Glomerular visceral epithelial cell (primary cell): ENCODE measurements at regions not wholly inside any gene's neighbourhood (a gene's known extent, or its start where the extent isn't known, plus 50 kb on each side); places are given as distances from the start of the nearest gene placed in this dataset.
"Not testable (repeated sequence)": the region's sequence is repeated elsewhere in the genome, so short reads cannot be mapped to it uniquely, and the experiment has no call there.

Experiments used
- DNase-seq: peaks from one replicate; pipeline ENCODE4 v3.0.0-alpha.2; 2016; ENCODE audit errors: extremely low spot score

GRCh38 chr7:156384706-156385105, 255.9 kb upstream of the RNF32 start:
- DNase-seq = no peak

GRCh38 chr7:156383526-156383925, 257.0 kb upstream of the RNF32 start:
- DNase-seq = no peak

DNA sequence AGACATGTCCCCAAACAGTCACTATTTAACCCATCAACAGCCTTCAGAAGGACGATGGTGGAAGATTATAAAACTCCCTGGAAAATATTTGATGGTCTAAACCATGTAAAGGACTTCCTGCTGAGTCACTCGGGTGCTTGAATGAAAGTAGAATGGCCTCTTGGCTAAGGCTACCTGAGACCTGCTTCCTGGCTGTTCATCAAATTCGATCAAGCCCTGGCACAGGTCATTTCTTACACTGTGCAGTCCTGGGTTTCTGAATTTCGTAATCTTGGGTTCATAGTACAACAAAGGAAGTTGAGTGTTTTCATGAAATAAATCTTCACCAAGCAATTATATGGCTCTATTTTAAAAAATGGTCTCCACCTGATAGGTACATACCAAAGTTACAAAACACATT, 260.3 kb upstream of the RNF32 start:
- DNase-seq = no peak

GRCh38 chr7:156379324-156380070, 261.1 kb upstream of the RNF32 start:
- DNase-seq = no peak

DNA sequence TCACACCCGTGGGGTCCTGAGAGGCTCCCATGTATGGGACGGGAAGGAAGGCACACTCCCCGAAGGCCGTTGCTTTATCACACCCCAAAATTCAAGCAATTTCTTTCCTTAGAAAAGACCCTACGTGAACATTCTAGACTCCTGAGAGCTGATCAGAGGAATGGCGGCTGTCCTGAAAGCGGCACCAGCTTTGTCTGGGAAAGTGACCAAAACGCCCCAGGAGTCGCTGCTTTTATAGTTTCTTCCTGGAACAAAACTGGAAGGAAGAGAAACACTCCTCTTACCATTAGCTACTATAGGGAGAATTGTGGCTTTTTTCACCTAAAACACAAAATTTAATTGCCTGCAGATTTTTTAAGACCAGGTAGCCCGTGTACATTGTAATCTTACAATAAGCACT, 261.8 kb upstream of the RNF32 start:
- DNase-seq = no peak

- no peak for DNase-seq
These were observed 264.3 kb upstream of the RNF32 start for GRCh38 chr7:156376317-156376716.

- DNase-seq = no peak
These were observed 266.2 kb upstream of the RNF32 start for GRCh38 chr7:156374335-156374734.

DNA sequence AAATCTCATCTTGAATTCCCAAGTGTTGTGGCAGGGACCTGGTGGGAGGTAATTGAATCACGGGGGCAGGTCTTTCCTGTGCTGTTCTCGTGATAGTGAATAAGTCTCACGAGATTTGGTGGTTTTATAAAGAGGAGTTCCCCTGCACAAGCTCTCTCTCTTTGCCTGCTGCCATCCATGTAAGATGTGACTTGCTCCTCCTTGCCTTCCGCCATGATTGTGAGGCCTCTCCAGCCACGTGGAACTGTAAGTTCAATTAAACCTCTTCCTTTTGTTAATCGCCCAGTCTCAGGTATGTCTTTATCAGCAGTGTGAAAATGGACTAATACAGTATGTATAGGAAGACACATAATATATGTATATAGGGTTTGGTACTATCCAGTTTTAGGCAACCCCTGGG, 270.6 kb upstream of the RNF32 start:
- not testable (repeated sequence) for DNase-seq

DNA sequence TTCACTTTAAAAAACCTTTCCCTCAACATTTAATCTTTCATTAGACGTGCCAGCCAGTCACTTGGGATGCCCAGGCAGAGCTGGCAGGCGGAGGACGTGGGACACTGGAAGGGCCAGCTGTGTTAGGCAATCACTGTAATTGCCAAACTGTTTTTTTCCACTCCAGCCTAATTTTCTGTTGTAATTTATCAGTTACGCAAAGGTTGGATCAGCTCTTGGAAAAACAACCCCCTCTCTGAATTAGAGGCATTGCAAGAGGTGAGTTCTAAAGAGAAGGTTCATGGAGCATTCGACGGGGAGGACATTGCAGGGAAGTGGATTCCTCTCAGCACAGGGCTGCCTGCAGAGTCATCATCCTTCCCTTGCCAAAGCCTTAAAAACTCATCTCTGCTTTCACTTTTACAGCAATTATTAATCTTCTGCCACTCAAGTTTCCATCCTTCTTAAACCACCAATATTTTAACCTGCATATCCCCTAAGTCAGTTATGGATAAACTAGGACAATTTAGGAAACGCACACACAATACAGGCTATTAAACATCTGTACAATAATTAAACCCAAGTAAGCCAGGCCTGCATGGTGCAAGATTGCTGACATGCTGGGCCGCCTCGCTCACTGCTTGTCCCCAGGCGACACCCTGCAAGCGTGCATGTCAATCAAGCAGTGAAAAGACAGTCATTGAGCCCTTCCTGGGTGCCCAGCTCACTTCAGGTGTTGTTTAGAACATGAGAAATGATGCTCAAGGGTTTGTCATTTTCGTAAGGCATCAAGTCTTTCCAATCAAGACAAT, 272.3 kb upstream of the RNF32 start:
- DNase-seq = no peak

DNA sequence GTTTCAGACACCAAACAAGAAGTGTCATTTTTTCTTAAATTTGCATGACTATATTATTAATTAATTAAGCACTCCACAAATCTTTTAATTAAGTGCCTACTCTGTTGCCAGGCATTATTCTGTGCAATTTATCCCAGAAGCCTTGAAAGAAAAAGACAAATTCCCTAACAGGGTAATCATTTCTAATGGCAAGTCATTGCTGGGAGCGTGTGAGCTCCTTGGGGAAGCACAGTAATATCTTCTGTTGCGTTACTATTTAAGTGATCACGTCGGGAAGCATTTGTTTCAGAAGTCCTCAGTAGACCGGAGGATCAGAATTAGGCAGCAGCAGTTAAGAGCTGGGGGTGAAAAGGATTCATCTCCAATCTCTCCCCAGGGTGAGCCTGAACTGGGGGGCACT, 276.8 kb upstream of the RNF32 start:
- DNase-seq = no peak

- DNase-seq = no peak
These were observed 279.7 kb upstream of the RNF32 start for GRCh38 chr7:156360835-156361234.

DNA sequence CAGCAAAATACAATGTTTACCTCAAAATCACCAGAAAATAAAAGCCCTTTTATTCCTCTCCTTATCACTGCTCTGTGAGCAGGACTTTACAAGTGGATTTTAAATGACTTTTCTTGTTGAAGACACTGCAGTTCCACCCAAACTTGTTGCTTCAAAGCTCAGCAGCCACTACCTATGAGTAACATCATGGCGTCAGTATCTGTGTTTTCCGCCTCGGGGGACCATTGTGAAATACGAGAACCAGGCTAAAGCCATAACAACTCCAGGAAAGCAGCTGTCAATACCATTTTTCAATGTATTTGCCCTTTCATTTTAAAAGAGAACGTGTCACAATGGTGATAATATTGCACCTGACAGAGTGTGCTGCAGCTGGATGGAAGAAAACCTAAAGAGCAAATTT, 284.0 kb upstream of the RNF32 start:
- DNase-seq = no peak

- no peak for DNase-seq
These were observed 287.2 kb upstream of the RNF32 start for GRCh38 chr7:156353352-156353751.

GRCh38 chr7:156347703-156348248, 292.8 kb upstream of the RNF32 start:
- not testable (repeated sequence) for DNase-seq

- no peak for DNase-seq
These were observed 293.4 kb upstream of the RNF32 start for GRCh38 chr7:156347132-156347531.

- no peak for DNase-seq
These were observed 296.0 kb upstream of the RNF32 start for GRCh38 chr7:156344595-156344994.

DNA sequence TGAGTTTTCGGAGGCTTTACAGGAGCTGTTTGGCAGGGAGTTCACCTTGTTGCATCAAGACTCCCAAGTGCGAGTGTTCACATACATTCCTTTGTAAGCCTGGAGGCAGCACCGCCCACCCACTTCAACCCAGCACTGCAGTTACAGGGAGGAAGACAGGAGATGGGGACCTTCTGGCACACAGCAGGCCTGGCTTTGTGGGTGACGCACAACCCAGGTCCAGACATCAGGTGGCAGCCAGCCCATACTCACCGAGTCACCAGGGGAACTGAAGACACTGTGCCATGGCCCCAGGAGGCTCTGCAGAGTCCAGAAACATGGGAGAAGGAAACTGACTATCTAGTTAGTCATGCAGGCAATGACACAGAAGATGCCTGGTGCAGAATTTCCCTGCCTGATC, 305.9 kb upstream of the RNF32 start:
- no peak for DNase-seq

DNA sequence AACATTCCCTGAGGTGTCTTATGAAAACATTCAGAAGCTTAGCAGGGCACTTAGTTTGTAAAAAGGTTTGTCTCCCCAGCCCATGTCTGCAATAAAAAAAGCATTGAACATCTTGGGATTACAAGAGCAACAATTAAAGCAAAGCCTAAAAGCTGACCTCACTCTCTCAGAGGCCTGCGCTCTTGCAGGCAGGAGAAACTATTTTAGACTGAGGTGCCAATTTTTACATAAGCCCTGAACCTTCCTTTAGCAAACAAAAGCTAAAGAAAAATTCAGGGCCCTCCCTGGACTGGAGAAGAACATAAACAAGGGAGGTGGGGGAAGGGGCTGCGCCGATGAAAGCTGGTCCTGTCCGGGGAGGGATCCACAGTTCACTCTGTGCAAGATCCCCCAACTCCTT, 312.7 kb upstream of the RNF32 start:
- no peak for DNase-seq

DNA sequence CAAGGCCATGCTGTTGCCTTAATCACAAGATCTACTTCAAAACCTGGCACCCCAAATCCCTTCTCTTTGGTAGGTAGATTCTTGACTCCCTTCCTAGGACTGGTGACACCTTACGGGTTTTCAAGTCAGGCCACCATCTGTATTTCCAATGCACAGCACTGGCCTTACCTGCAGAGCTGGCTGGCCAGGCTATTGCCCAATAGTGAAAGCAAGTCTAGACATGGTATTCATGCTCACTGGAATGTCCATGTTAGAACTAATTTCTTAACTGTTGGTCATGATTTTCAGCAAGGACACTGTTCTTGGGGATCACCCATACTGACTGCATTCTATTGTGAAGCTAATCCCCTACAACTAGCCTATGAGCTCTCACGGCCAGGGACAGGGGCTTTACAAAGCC, 313.1 kb upstream of the RNF32 start:
- no peak for DNase-seq

DNA sequence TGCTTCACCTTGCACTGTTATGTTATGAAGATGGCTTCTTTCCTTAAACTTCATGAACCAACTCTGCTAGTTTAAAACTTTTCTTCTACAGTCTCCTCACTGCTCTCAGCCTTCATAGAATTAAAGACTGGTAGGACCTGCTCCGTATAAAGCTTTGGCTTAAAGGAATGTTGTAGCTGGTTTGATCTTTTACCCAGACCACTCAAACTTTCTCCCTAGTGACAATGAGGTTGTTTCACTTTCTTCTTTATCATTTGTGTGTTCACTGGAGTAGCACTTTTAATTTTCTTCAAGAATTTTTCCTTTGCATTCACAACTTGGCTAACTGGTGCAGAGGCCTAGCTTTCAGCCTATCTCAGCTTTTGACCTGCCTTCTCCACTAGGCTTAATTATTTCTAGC, 316.4 kb upstream of the RNF32 start:
- DNase-seq = no peak

DNA sequence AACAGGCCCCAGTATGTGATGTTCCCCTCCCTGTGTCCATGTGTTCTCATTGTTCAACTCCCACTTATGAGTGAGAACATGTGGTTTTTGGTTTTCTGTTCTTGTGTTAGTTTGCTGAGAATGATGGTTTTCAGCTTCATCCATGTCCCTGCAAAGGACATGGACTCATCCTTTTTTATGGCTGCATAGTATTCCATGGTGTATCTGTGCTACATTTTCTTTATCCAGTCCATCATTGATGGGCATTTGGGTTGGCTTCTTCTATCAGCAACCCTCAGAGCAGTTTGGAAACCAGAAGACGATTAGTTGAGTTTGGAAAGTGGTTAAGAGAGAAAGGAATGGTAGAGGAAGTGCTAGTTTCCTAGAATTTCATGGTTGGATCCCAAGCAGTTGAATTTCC, 319.1 kb upstream of the RNF32 start:
- not testable (repeated sequence) for DNase-seq

GRCh38 chr7:156318926-156319325, 321.6 kb upstream of the RNF32 start:
- DNase-seq = no peak

- DNase-seq = no peak
These were observed 322.1 kb upstream of the RNF32 start for GRCh38 chr7:156318426-156318825.
